ENCODE measurements at regions not wholly inside any gene's neighbourhood (a gene's known extent, or its start where the extent isn't known, plus 50 kb on each side); places are given as distances from the start of the nearest gene placed in this dataset.

DNA sequence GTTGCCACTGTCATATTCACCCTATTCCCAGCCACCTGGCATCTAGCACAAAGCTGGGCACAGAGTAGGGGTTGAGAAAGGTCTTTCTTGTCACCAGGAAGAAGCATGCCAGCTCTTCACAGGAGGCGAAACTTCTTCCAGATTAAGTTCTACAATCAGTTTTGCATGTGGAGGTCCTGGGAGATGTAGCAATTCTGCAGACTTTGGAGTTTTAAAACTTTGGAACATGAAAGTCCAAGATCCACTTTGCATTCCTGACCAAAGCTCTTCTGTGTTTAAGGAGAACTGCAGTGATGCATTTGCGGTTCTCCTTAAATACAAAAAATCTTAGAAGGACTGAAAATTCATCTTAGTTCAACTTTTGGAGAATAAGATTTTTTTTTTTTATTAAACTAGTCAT, 258.5 kb upstream of the USP24 start:
- TF ChIP-seq, protein P1, sequence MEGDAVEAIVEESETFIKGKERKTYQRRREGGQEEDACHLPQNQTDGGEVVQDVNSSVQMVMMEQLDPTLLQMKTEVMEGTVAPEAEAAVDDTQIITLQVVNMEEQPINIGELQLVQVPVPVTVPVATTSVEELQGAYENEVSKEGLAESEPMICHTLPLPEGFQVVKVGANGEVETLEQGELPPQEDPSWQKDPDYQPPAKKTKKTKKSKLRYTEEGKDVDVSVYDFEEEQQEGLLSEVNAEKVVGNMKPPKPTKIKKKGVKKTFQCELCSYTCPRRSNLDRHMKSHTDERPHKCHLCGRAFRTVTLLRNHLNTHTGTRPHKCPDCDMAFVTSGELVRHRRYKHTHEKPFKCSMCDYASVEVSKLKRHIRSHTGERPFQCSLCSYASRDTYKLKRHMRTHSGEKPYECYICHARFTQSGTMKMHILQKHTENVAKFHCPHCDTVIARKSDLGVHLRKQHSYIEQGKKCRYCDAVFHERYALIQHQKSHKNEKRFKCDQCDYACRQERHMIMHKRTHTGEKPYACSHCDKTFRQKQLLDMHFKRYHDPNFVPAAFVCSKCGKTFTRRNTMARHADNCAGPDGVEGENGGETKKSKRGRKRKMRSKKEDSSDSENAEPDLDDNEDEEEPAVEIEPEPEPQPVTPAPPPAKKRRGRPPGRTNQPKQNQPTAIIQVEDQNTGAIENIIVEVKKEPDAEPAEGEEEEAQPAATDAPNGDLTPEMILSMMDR (IDR thresholded peaks at IDR 0.05), result no peak
- no peak for TF ChIP-seq POLR2A (IDR thresholded peaks at IDR 0.05)
